ENCODE measurements at regions not wholly inside any gene's neighbourhood (a gene's known extent, or its start where the extent isn't known, plus 50 kb on each side); places are given as distances from the start of the nearest gene placed in this dataset.

DNA sequence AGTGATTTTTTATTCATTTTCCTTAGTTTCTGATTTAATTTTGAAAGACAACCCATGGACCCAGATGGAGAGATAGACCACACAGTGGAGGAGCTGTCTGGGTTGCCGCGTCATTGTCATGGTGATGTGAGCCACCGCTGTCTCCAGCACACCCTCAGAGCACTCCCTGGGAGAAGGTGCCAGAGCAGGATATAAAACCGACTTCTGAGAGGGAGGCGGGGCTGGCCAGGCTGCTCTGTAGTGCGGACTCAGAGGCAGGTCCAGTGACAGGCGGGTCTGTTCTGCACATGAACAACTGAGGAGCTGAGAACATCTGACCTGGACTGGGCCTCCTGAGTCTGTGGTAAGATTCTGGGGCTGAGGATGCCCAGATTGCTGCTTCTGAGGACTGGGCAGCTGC is 216.3 kb upstream of the NLRP1 start:
- DNase-seq (ENCODE audit: low read depth in 1 of 2, low spot score in 1 of 2), result no peak
- no peak for TF ChIP-seq JUND (IDR thresholded peaks at IDR 0.05; ENCODE audit: low read depth)
- in situ Hi-C loops (cut with HindIII; ENCODE audit: low pct_unique_long_range_greater_than_20kb, low sequenced_read_pairs), result no loop called here

DNA sequence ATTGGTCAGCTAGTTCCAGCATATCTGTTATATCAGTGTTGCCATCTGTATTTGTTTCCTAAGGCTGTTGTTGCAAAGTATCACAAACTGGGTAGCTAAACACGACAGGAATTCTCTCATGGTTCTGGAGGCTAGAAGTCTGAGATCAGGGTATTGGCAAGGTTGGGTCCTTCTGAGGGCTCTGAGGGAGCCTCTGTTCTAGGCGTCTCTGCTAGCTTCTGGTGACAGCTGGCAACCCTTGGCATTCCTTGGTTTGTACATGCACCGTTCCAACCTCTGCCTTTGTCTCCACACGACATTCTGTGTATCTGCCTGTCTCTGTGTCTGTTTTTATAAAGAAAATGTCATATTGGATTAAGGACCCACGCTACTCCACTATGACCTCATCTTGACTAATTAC is 219.9 kb upstream of the NLRP1 start:
- DNase-seq (ENCODE audit: low read depth in 1 of 2, low spot score in 1 of 2), result no peak
- in situ Hi-C loops (cut with HindIII; ENCODE audit: low pct_unique_long_range_greater_than_20kb, low sequenced_read_pairs), result no loop called here
- TF ChIP-seq JUND (IDR thresholded peaks at IDR 0.05; ENCODE audit: low read depth), result no peak

DNA sequence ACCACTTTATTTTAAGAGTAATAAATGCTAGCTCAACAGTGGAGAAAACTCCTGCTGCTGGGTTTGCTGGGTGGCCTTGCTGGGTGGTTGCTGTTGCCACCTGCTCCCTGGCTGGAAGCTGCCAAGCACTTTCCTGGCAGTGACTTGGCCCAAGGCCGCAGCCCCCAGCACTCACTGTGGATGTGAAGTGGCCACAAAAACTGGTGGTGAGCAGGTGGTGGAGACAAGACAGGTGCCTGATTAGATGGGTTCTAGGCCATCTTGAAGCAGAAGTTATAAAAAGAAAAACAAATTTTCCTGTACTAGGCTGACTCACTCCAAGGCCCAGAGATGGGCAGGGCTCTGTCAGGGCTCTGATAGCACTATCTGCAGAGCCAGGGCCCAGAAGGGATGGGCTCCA is 224.7 kb upstream of the NLRP1 start:
- in situ Hi-C loops (cut with HindIII; ENCODE audit: low pct_unique_long_range_greater_than_20kb, low sequenced_read_pairs), result no loop called here
- TF ChIP-seq JUND (IDR thresholded peaks at IDR 0.05; ENCODE audit: low read depth), result no peak
- DNase-seq (ENCODE audit: low read depth in 1 of 2, low spot score in 1 of 2), result no peak

DNA sequence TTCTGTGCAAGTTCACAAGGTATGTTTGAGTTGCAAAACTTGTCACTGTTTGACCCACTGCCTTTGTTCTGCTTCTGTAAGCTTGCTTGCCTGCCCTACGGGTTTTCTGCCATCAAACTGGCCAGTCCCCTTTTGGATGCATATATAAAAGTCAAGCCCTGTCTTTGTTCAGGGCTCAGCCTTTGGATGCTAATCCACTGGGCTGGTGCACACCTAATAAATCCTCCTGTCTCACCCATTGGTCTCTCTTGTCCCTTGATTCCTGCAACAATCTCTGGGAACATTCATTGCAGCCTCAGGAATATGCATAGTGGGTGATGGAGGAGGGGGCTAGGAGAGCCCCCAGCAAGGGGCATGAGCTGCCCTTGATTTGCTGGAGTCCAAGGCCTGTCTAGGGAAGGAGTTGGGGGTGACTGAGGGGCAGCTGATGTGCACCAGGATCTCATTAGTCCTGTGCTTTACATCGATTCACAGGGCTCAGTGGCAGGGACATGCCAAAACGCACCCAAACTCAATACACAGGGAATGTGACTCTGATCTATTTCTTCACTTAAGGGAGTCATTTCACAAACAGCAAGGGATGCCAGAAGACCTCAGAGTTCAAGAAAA is 225.4 kb upstream of the NLRP1 start:
- peak in 1 of 2 experiments; percentile 6 for DNase-seq (ENCODE audit: low read depth in 1 of 2, low spot score in 1 of 2)
- TF ChIP-seq JUND (IDR thresholded peaks at IDR 0.05; ENCODE audit: low read depth), result no peak
- in situ Hi-C loops (cut with HindIII; ENCODE audit: low pct_unique_long_range_greater_than_20kb, low sequenced_read_pairs), result no loop called here

DNA sequence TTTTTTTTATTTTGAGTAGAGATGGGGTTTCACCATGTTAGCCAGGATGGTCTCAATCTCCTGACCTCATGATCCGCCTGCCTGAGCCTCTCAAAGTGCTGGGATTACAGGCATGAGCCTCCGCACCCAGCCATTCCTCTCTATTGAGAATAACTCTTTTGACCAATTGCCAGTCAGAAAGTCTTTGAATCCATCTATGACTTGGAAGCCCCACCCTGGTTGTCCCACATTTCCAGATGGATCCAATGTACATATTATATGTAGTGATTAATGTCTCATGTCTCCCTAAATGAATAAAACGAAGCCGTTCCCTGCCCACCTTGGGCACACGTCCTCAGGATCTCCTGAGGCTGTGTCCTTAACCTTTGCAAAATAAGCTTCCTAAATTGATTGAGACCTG is 228.3 kb upstream of the NLRP1 start:
- no peak for TF ChIP-seq JUND (IDR thresholded peaks at IDR 0.05; ENCODE audit: low read depth)
- DNase-seq (ENCODE audit: low read depth in 1 of 2, low spot score in 1 of 2), result no peak
- in situ Hi-C loops (cut with HindIII; ENCODE audit: low pct_unique_long_range_greater_than_20kb, low sequenced_read_pairs), result no loop called here

DNA sequence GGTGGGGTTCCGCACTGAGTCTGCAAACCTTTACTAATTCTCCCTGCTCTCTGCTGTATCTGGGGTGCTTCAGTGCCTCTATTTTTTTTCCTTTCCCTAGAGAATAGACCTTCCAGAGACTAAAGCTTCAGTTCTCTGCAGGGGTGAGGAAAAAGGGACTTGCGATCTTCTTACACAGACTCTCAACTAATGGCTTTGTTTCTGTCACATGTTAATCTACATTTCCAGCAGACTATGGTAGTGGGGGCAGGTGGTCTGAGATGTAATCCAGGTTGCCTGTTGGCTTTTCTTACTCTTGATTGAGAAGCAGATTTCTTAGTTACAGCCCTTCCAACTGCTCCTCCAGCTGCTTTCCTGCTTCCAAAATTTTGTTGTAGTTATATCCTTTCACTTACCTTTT is 229.0 kb upstream of the NLRP1 start:
- in situ Hi-C loops (cut with HindIII; ENCODE audit: low pct_unique_long_range_greater_than_20kb, low sequenced_read_pairs), result no loop called here
- TF ChIP-seq JUND (IDR thresholded peaks at IDR 0.05; ENCODE audit: low read depth), result no peak
- no peak for DNase-seq (ENCODE audit: low read depth in 1 of 2, low spot score in 1 of 2)

DNA sequence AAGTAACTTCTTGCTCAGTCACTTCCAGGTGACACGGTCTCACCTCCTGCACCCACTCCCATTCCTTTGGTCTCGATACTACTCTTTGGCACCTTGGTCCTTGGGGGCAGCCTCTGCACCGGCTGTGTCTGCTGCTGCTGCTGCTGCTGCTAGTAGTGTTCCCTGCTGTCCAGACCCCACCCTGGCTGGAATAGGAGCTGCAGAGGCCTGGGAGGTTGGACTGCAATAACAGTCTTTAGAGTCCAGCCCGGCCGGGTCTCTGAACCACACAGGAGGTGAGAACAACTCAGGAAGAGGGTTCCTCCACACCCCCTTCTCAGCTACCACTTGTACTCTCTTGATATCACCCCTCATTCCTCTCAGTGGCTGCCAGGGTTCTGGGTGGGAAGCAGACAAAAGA is 231.1 kb upstream of the NLRP1 start:
- in situ Hi-C loops (cut with HindIII; ENCODE audit: low pct_unique_long_range_greater_than_20kb, low sequenced_read_pairs), result no loop called here
- no peak for DNase-seq (ENCODE audit: low read depth in 1 of 2, low spot score in 1 of 2)
- no peak for TF ChIP-seq JUND (IDR thresholded peaks at IDR 0.05; ENCODE audit: low read depth)

DNA sequence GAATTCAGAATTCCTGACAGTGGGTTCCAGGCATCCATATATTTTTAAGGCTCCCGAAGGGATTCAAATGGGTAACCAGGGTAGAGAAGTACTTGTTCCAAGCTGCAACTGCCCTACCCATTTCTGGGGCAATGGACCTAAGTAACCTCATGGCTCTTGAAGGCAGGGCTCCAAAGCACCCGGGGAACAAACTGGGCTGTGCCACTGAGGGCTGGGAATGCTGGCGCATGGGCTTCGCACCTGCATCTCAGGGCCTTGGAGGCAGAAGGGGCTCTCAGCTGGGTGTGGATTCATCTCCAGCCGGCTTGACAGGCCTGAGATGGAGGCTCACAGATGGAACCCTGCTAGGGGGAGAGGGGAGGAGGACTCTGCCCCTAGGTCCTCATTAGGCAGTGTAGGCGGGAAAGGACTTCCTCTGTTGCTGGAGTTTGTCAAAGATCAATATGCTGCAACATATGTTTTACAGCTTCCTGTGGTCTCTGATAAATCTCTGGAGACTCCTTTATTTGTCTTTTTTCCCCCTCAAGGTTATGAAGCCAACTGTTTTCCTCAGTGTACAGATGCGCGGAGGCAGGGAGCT is 232.3 kb upstream of the NLRP1 start:
- in situ Hi-C loops (cut with HindIII; ENCODE audit: low pct_unique_long_range_greater_than_20kb, low sequenced_read_pairs), result no loop called here
- no peak for TF ChIP-seq JUND (IDR thresholded peaks at IDR 0.05; ENCODE audit: low read depth)
- DNase-seq (ENCODE audit: low read depth in 1 of 2, low spot score in 1 of 2), result no peak

DNA sequence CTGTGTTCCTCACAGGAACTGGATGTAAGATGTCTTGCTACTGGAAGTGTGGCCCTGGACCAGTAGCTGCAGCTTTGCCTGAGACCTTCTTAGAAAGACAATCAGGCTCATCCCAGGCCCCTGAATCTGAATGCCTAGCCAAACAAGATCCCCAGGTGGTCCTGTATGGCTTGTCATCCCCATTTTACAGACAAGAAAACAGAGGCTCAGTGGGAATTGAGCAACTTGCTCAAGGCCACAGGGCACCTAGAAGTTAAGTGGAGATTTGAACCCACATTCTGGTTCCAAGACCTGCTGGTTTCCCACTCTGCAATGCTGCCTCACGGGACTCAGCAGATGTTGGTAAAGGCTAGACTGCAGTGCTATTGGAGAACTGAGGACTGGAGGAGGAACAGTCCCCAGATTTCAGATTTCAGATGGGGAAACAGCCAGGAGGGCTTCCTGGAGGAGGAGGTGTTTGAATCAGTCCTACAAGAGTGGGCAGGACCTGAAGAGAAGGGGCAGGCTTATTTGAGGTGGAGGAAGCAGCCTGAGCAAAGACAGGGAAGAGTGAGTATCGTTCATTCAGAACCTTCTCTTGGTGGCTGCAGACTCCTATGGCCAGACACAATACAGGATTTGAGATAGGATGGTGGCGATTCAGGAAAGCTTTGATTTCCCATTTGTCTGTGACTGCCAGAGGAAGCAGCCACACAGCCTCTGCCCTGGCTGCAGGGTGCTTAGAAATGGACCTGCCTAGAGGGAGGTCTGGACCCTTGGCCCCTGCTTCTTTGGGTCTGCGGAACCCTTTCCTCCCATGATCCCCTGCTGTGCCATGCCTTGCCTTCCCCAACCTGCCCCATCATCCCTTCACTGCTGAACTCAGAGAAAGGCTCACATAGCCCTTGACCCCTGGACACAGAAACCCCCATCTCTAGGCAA is 233.4 kb upstream of the NLRP1 start:
- TF ChIP-seq JUND (IDR thresholded peaks at IDR 0.05; ENCODE audit: low read depth), result no peak
- in situ Hi-C loops (cut with HindIII; ENCODE audit: low pct_unique_long_range_greater_than_20kb, low sequenced_read_pairs), result no loop called here
- no peak for DNase-seq (ENCODE audit: low read depth in 1 of 2, low spot score in 1 of 2)

DNA sequence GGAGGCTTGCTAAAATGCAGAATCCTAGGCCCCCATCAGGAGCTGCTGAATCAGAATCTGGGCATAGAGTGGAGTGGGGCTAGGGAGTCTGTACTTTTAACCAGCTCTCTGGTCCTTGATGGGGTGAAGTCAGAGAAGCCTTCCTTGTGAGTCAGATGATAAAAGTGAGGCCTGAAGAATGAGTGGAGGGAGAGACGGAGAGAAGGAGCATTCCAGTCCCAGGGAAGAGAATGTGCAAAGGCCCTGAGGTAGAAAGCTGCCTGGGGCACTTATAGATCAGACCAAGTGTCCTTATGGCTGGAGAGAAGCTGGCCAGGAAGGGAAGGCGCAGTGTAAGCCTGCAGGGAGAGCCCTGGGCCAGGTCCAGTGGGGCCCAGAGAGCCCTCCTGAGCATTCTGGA is 235.1 kb upstream of the NLRP1 start:
- in situ Hi-C loops (cut with HindIII; ENCODE audit: low pct_unique_long_range_greater_than_20kb, low sequenced_read_pairs), result no loop called here
- DNase-seq (ENCODE audit: low read depth in 1 of 2, low spot score in 1 of 2), result no peak
- TF ChIP-seq JUND (IDR thresholded peaks at IDR 0.05; ENCODE audit: low read depth), result no peak

DNA sequence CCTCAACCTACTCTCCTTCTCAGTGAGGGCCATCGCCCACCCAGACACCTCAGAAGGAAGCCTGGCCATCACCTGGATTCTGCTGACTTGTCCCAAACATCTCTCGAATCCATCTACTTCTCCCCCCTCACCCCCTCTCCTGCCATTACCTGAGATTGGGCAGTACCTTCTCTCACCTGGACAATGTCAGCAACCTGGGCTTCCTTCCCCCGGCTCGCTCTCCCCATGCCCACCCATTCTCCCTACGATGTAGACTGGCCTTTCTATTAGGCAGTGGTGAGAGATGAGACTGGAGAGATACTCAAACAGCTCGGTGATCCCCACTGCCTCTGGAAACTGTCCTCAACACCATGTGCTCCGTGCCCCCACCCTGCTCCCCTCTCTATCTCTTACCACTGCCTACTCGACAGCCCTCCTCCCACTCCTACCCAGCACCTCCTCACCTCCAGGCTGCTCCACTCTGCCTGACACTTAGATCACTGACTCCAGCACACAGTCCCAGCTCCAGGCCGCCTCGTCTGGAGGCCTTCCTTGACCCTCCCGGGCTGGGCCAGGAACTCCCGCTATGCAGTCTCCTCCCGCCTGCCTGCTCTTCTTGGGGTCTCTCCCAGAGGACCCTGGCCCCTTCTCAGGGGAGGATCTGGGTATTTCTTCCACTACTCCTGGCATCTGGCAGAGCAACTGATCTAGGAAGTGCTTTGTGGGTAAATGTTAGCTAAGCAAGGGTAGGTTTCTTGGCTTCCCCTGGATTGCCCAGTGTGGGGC is 235.8 kb upstream of the NLRP1 start:
- no peak for DNase-seq (ENCODE audit: low read depth in 1 of 2, low spot score in 1 of 2)
- in situ Hi-C loops (cut with HindIII; ENCODE audit: low pct_unique_long_range_greater_than_20kb, low sequenced_read_pairs), result no loop called here

DNA sequence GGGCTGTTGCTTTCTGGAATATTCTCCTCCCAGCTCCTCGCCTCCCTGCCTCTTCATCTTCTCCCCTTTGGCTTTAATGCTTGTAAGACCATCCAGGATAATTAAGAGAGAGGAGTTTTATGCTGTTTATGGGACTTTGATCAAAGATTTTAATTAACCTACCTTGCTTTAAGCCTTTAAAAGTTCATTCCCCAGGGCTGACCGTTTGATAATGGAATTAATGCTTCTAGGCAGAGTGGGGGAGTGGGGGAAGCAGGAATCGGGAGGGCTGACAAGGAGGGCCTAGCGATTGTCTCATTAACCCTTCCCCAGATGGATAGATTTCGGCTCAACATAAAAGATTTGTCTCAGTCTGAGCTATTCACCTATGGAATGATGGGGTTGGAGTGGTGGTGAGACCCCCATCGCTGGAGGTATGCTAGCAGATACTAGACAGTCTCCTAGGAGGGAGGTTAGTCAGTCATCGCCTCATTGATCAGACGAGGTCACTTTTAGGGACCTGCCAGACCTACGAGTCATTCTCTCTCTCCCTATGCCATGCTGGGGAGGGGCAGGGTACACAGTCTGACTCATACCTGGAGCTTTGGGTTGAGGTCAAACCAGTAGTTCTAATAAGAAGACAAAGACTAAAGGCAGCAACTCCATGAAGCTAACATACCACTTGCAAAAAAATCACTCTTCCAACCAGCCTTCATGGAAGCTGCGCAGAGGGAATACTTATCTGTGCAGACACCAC is 236.6 kb upstream of the NLRP1 start:
- no peak for DNase-seq (ENCODE audit: low read depth in 1 of 2, low spot score in 1 of 2)
- no peak for TF ChIP-seq JUND (IDR thresholded peaks at IDR 0.05; ENCODE audit: low read depth)
- in situ Hi-C loops (cut with HindIII; ENCODE audit: low pct_unique_long_range_greater_than_20kb, low sequenced_read_pairs), result no loop called here

More for the DNA sequence above, 235.8 kb upstream of the NLRP1 start:
- TF ChIP-seq JUND (IDR thresholded peaks at IDR 0.05; ENCODE audit: low read depth), result no peak
